ENCODE measurements at regions not wholly inside any gene's neighbourhood (a gene's known extent, or its start where the extent isn't known, plus 50 kb on each side); places are given as distances from the start of the nearest gene placed in this dataset.

- Histone ChIP-seq H3K27ac (ENCODE audit: insufficient read depth, low read length) (no peak overlapping the region), H2BK20ac (ENCODE audit: low read depth, low read length) (no peak overlapping the region), H4K8ac (ENCODE audit: low read depth in 2 of 2, low read length in 2 of 2) (no peak overlapping the region), H3K27me3 (ENCODE audit: control insufficient read depth, insufficient read depth, low read length) (no peaks in the 10 kb centered on the region), H3K9me1 (ENCODE audit: insufficient read depth, low read length) (no peaks in the 10 kb centered on the region), H2AFZ (replicated peaks; ENCODE audit: low read length, poor library complexity) (no peak overlapping the region), H4K20me1 (ENCODE audit: insufficient read depth, low read length) (no peaks in the 10 kb centered on the region), H3K4me2 (ENCODE audit: low read depth, low read length) (no peak overlapping the region), H3K9ac (ENCODE audit: low read depth, low read length) (no peak overlapping the region), H3K4me3 (ENCODE audit: insufficient read depth, low read depth, low read length) (no peak overlapping the region), H3K9me3 (ENCODE audit: control insufficient read depth, insufficient read depth, low read length) (no peaks in the 10 kb centered on the region), H3K36me3 (ENCODE audit: control insufficient read depth, insufficient read depth, low read length) (no peaks in the 10 kb centered on the region), H3K18ac (ENCODE audit: low read depth, low read length) (no peak overlapping the region), H2AK5ac (ENCODE audit: low read depth, low read length) (no peak overlapping the region), H3K23ac (ENCODE audit: low read depth, low read length) (no peak overlapping the region), H4K91ac (ENCODE audit: insufficient read depth, low read depth, low read length) (no peak overlapping the region), H3K4me1 (ENCODE audit: control insufficient read depth, insufficient read depth, low read length) (no peaks in the 10 kb centered on the region), H3K4ac (ENCODE audit: low read depth, low read length) (no peak overlapping the region), H2BK5ac (ENCODE audit: low read depth, low read length, poor library complexity, severe bottlenecking) (no peak overlapping the region), H4K5ac (ENCODE audit: low read depth, low read length) (no peak overlapping the region), H3K79me1 (ENCODE audit: low read depth in 1 of 2, low read length in 2 of 2) (no peaks in the 10 kb centered on the region), H2BK120ac (ENCODE audit: low read depth, low read length) (no peak overlapping the region), H3K56ac (ENCODE audit: extremely low read depth, insufficient read depth, low read length) (no peak overlapping the region), H2BK15ac (ENCODE audit: low read depth, low read length) (no peak overlapping the region), H3K14ac (replicated peaks; ENCODE audit: low read depth, low read length) (no peak overlapping the region), H2AK9ac (replicated peaks; ENCODE audit: low read depth, low read length, poor library complexity) (no peak overlapping the region)
- intact Hi-C loops (cut with micrococcal nuclease) (no loop called here), in situ Hi-C loops (cut with MboI; ENCODE audit: low sequenced_read_pairs) (no loop called here), dilution Hi-C loops (cut with HindIII; ENCODE audit: low sequenced_read_pairs, unreplicated experiment) (no loop called here)
- CTCF ChIA-PET, result no interaction called here
- ATAC-seq (ENCODE audit: low read depth), result no peak
- TF ChIP-seq POLR2A (IDR thresholded peaks at IDR 0.05; ENCODE audit: low read depth, low read length), result no peak
- no peak for TF ChIP-seq SMC3 (IDR thresholded peaks at IDR 0.05; ENCODE audit: low read depth, low read length)
- no peak for TF ChIP-seq BHLHE40 (IDR thresholded peaks at IDR 0.05; ENCODE audit: low read depth, low read length)
- no peak for TF ChIP-seq CEBPB (IDR thresholded peaks at IDR 0.05; ENCODE audit: low read depth, low read length)
- no peak for TF ChIP-seq MAFK (IDR thresholded peaks at IDR 0.05; ENCODE audit: low read depth, low read length)
- no peak for TF ChIP-seq RAD21 (IDR thresholded peaks at IDR 0.05; ENCODE audit: low read length)
- no peak for TF ChIP-seq FOS (IDR thresholded peaks at IDR 0.05; ENCODE audit: low read depth, low read length)
- no peak for TF ChIP-seq CHD1 (IDR thresholded peaks at IDR 0.05; ENCODE audit: low read depth, low read length)
- no peak for DNase-seq
- BruUV-seq (replicated peaks), result no TSS peak
- POLR2A ChIA-PET (ENCODE audit: unreplicated experiment), result no interaction called here
- no CpG with 5 or more reads among the region's 1 CpG for WGBS, 2 experiments (ENCODE audit: extremely low coverage in 2 of 2, insufficient read length in 1 of 2)
Observed at GRCh38 chr13:65560936-65561335, 1669.2 kb downstream of the PCDH9 start.
